Osteocyte (in vitro differentiated cells): ENCODE measurements at regions not wholly inside any gene's neighbourhood (a gene's known extent, or its start where the extent isn't known, plus 50 kb on each side); places are given as distances from the start of the nearest gene placed in this dataset.

Experiments
- DNase-seq: peaks from one replicate; pipeline ENCODE4 v3.0.0; 2021; ENCODE audit warnings: mixed read lengths; ENCODE audit not compliant: unreplicated experiment; ENCODE audit errors: extremely low spot score
- H3K27ac Mint-ChIP-seq: one replicate; pipeline ENCODE4 v1.8.0; 2021; ENCODE audit warnings: mild to moderate bottlenecking, mixed read lengths; ENCODE audit not compliant: unreplicated experiment
- H3K27me3 Mint-ChIP-seq: one replicate; pipeline ENCODE4 v1.8.0; 2021; ENCODE audit warnings: mixed read lengths; ENCODE audit not compliant: unreplicated experiment
- H3K36me3 Mint-ChIP-seq: one replicate; pipeline ENCODE4 v1.8.0; 2021; ENCODE audit warnings: mixed read lengths; ENCODE audit not compliant: unreplicated experiment
- H3K4me1 Mint-ChIP-seq: one replicate; pipeline ENCODE4 v1.8.0; 2021; ENCODE audit warnings: mixed read lengths; ENCODE audit not compliant: unreplicated experiment
- H3K4me3 Mint-ChIP-seq: one replicate; pipeline ENCODE4 v1.8.0; 2021; ENCODE audit warnings: mild to moderate bottlenecking, moderate library complexity, mixed read lengths; ENCODE audit not compliant: unreplicated experiment
- H3K9me3 Mint-ChIP-seq: one replicate; pipeline ENCODE4 v1.8.0; 2021; ENCODE audit warnings: mixed read lengths; ENCODE audit not compliant: unreplicated experiment
- CTCF ChIP-seq: fragments of 200-600 bp; sonication (generic); IDR thresholded peaks from 2 replicates; pipeline ENCODE4 v1.5.0; 2021; ENCODE audit warnings: antibody characterized with exemption, mild to moderate bottlenecking, moderate library complexity

GRCh38 chr9:81052846-81053245 is 636.5 kb downstream of the TLE1 start:
- no peaks in the 10 kb centered on the region for H3K36me3 Mint-ChIP-seq
- TF ChIP-seq CTCF = no peak
- no peaks in the 10 kb centered on the region for H3K9me3 Mint-ChIP-seq
- H3K4me1 Mint-ChIP-seq = peaks cover 7% of the 10 kb centered on the region
- no peak overlapping the region for H3K4me3 Mint-ChIP-seq
- no peak for DNase-seq
- H3K27me3 Mint-ChIP-seq = no peaks in the 10 kb centered on the region
- H3K27ac Mint-ChIP-seq = peak overlapping the region; percentile 20

GRCh38 chr9:81047280-81047679 is 642.1 kb downstream of the TLE1 start:
- Mint-ChIP-seq H3K36me3 (no peaks in the 10 kb centered on the region), H3K9me3 (no peaks in the 10 kb centered on the region), H3K4me1 (peaks cover under 1% of the 10 kb centered on the region), H3K27ac (no peak overlapping the region), H3K27me3 (no peaks in the 10 kb centered on the region), H3K4me3 (no peak overlapping the region)
- TF ChIP-seq CTCF = no peak
- DNase-seq = no peak

GRCh38 chr9:81045658-81046057 is 643.7 kb downstream of the TLE1 start:
- H3K27ac Mint-ChIP-seq = no peak overlapping the region
- H3K27me3 Mint-ChIP-seq = no peaks in the 10 kb centered on the region

GRCh38 chr9:81037889-81038288 is 651.5 kb downstream of the TLE1 start:
- Mint-ChIP-seq H3K4me3 (no peak overlapping the region), H3K27me3 (no peaks in the 10 kb centered on the region)

More at GRCh38 chr9:81045658-81046057, 643.7 kb downstream of the TLE1 start:
- Mint-ChIP-seq H3K36me3 (no peaks in the 10 kb centered on the region), H3K9me3 (no peaks in the 10 kb centered on the region), H3K4me1 (peaks cover 12% of the 10 kb centered on the region), H3K4me3 (no peak overlapping the region)
- no peak for DNase-seq
- no peak for TF ChIP-seq CTCF

GRCh38 chr9:81035601-81036000 is 653.7 kb downstream of the TLE1 start:
- Mint-ChIP-seq H3K4me1 (peaks cover 23% of the 10 kb centered on the region), H3K9me3 (no peaks in the 10 kb centered on the region), H3K36me3 (no peaks in the 10 kb centered on the region), H3K27ac (no peak overlapping the region), H3K4me3 (no peak overlapping the region), H3K27me3 (no peaks in the 10 kb centered on the region)
- no peak for TF ChIP-seq CTCF
- DNase-seq = no peak

More at GRCh38 chr9:81037889-81038288, 651.5 kb downstream of the TLE1 start:
- Mint-ChIP-seq H3K9me3 (no peaks in the 10 kb centered on the region), H3K36me3 (no peaks in the 10 kb centered on the region), H3K27ac (no peak overlapping the region), H3K4me1 (peaks cover 21% of the 10 kb centered on the region)
- DNase-seq = no peak
- TF ChIP-seq CTCF = no peak
